Ovary (tissue), 3 donors: ENCODE measurements at regions not wholly inside any gene's neighbourhood (a gene's known extent, or its start where the extent isn't known, plus 50 kb on each side); places are given as distances from the start of the nearest gene placed in this dataset.
"Not testable (repeated sequence)": the region's sequence is repeated elsewhere in the genome, so short reads cannot be mapped to it uniquely, and the experiment has no call there.

ENCODE experiments used
- POLR2A ChIP-seq: fragments of 450-650 bp; IDR thresholded peaks from one replicate; pipeline ENCODE4 v1.6.1; 2017; ENCODE audit warnings: antibody characterized with exemption, mild to moderate bottlenecking, moderate library complexity
- TF ChIP-seq, protein P1 (sequence below), 3 donors: fragments of 450-650 bp in 2 of 3; fragments of 200-600 bp in 1 of 3; IDR thresholded peaks; one replicate each; pipeline versions ENCODE4 v1.5.1 to v1.8.0; 2016 to 2022; ENCODE audit warnings: antibody characterized with exemption in 3 of 3, mild to moderate bottlenecking in 1 of 3
- donor health status: DM: no; HTN: no; CAD: no.

DNA sequence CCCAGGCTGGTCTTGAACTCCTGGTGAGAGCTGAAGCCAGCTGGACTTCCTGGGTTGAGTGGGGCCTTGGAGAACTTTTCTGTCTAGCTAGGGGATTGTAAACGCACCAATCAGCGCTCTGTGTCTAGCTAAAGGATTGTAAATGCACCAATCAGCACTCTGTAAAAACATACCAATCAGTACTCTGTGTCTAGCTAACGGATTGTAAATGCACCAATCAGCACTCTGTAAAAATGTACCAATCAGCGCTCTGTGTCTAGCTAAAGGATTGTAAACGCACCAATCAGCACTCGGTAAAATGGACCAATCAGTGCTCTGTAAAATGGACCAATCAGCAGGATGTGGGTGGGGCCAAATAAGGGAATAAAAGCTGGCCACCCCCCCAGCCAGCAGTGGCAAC, 76.5 kb upstream of the RESF1 start:
- TF ChIP-seq POLR2A: not testable (repeated sequence)
- TF ChIP-seq, protein P1, sequence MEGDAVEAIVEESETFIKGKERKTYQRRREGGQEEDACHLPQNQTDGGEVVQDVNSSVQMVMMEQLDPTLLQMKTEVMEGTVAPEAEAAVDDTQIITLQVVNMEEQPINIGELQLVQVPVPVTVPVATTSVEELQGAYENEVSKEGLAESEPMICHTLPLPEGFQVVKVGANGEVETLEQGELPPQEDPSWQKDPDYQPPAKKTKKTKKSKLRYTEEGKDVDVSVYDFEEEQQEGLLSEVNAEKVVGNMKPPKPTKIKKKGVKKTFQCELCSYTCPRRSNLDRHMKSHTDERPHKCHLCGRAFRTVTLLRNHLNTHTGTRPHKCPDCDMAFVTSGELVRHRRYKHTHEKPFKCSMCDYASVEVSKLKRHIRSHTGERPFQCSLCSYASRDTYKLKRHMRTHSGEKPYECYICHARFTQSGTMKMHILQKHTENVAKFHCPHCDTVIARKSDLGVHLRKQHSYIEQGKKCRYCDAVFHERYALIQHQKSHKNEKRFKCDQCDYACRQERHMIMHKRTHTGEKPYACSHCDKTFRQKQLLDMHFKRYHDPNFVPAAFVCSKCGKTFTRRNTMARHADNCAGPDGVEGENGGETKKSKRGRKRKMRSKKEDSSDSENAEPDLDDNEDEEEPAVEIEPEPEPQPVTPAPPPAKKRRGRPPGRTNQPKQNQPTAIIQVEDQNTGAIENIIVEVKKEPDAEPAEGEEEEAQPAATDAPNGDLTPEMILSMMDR (IDR thresholded peaks at IDR 0.05): not testable (repeated sequence)
